H9 (cell line): ENCODE measurements at regions not wholly inside any gene's neighbourhood (a gene's known extent, or its start where the extent isn't known, plus 50 kb on each side); places are given as distances from the start of the nearest gene placed in this dataset.
A peak's percentile ranks its signal among the peaks of the same experiment; 100 is the strongest.

Experiments used
- DNase-seq: peaks from one replicate; pipeline ENCODE4 v3.0.0-alpha.2; 2017
- H2AFZ ChIP-seq: one replicate; pipeline ENCODE4 v1.6.1; 2013; ENCODE audit warnings: mild to moderate bottlenecking, low read length, control low read depth, moderate library complexity
- H2AK5ac ChIP-seq: 2 replicates; pipeline ENCODE4 v1.6.1; 2013; ENCODE audit warnings: low read length, control low read depth, mixed read lengths; ENCODE audit not compliant: insufficient read length
- H2BK120ac ChIP-seq: one replicate; pipeline ENCODE4 v1.6.1; 2013; ENCODE audit warnings: low read depth, mild to moderate bottlenecking, low read length, control low read depth, inconsistent platforms; ENCODE audit not compliant: poor library complexity, severe bottlenecking
- H2BK12ac ChIP-seq: 2 replicates; pipeline ENCODE4 v1.6.1; 2013; ENCODE audit warnings: low read length, control low read depth, mixed read lengths, low read depth; ENCODE audit not compliant: insufficient read length
- H2BK15ac ChIP-seq: 2 replicates; pipeline ENCODE4 v1.6.1; 2013; ENCODE audit warnings: low read depth, low read length, control low read depth
- H2BK20ac ChIP-seq: one replicate; pipeline ENCODE4 v1.6.1; 2013; ENCODE audit warnings: low read depth, mild to moderate bottlenecking, low read length, control low read depth, inconsistent platforms; ENCODE audit not compliant: poor library complexity, severe bottlenecking
- H2BK5ac ChIP-seq: 2 replicates; pipeline ENCODE4 v1.6.1; 2013; ENCODE audit warnings: low read length, control low read depth, mixed read lengths; ENCODE audit not compliant: insufficient read length
- H3K14ac ChIP-seq: 2 replicates; pipeline ENCODE4 v1.6.1; 2013; ENCODE audit warnings: low read length, control low read depth; ENCODE audit not compliant: insufficient read depth
- H3K18ac ChIP-seq: 2 replicates; pipeline ENCODE4 v1.6.1; 2013; ENCODE audit warnings: low read depth, mild to moderate bottlenecking, mixed read lengths, low read length, control low read depth; ENCODE audit not compliant: insufficient read length
- H3K23ac ChIP-seq: 2 replicates; pipeline ENCODE4 v1.6.1; 2013; ENCODE audit warnings: low read length, control low read depth, mixed read lengths, low read depth; ENCODE audit not compliant: insufficient read length
- H3K23me2 ChIP-seq: 2 replicates; pipeline ENCODE4 v1.6.1; 2013; ENCODE audit warnings: low read depth, mild to moderate bottlenecking, mixed read lengths, low read length, control low read depth; ENCODE audit not compliant: insufficient read length, poor library complexity, severe bottlenecking
- H3K27ac ChIP-seq: 2 replicates; pipeline ENCODE4 v1.5.1; 2013; ENCODE audit warnings: low read length, control low read depth, mixed read lengths, low read depth; ENCODE audit not compliant: insufficient read length
- H3K27me3 ChIP-seq: 2 replicates; pipeline ENCODE4 v1.6.1; 2013; ENCODE audit warnings: low read length, control low read depth, inconsistent platforms; ENCODE audit not compliant: insufficient read depth
- H3K4ac ChIP-seq: 2 replicates; pipeline ENCODE4 v1.6.1; 2013; ENCODE audit warnings: low read depth, mild to moderate bottlenecking, control low read depth, inconsistent platforms, low read length, moderate library complexity
- H3K4me1 ChIP-seq: 2 replicates; pipeline ENCODE4 v1.6.1; 2013; ENCODE audit warnings: low read length, control low read depth, inconsistent platforms; ENCODE audit not compliant: insufficient read depth
- H3K4me2 ChIP-seq: 2 replicates; pipeline ENCODE4 v1.6.1; 2013; ENCODE audit warnings: low read length, control low read depth, mixed read lengths; ENCODE audit not compliant: insufficient read length, insufficient read depth
- H3K56ac ChIP-seq: 2 replicates; pipeline ENCODE4 v1.6.1; 2013; ENCODE audit warnings: low read depth, mild to moderate bottlenecking, mixed read lengths, low read length, control low read depth; ENCODE audit not compliant: insufficient read length
- H3K79me1 ChIP-seq: 2 replicates; pipeline ENCODE4 v1.6.1; 2013; ENCODE audit warnings: low read depth, mild to moderate bottlenecking, moderate library complexity, low read length, control low read depth, inconsistent platforms; ENCODE audit not compliant: insufficient read depth, poor library complexity, severe bottlenecking
- H3K79me2 ChIP-seq: 2 replicates; pipeline ENCODE4 v1.6.1; 2013; ENCODE audit warnings: low read length, control low read depth, inconsistent platforms; ENCODE audit not compliant: insufficient read depth
- H3K9ac ChIP-seq: 2 replicates; pipeline ENCODE4 v1.6.1; 2013; ENCODE audit warnings: low read length, control low read depth, mixed read lengths; ENCODE audit not compliant: insufficient read length; ENCODE audit errors: extremely low read depth
- H3K9me3 ChIP-seq: one replicate; pipeline ENCODE4 v1.6.1; 2013; ENCODE audit warnings: low read depth, low read length, inconsistent platforms; ENCODE audit not compliant: control insufficient read depth
- H3T11ph ChIP-seq: one replicate; pipeline ENCODE4 v1.6.1; 2013; ENCODE audit warnings: mild to moderate bottlenecking, low read length, control low read depth, inconsistent platforms
- H4K20me1 ChIP-seq: one replicate; pipeline ENCODE4 v1.6.1; 2013; ENCODE audit not compliant: control insufficient read depth, insufficient read length, insufficient read depth
- H4K5ac ChIP-seq: 2 replicates; pipeline ENCODE4 v1.6.1; 2013; ENCODE audit warnings: low read depth, mild to moderate bottlenecking, mixed read lengths, low read length, control low read depth; ENCODE audit not compliant: insufficient read length
- H4K8ac ChIP-seq: replicated peaks from 2 replicates; pipeline ENCODE4 v1.6.1; 2013; ENCODE audit warnings: low read length, control low read depth, mixed read lengths, low read depth; ENCODE audit not compliant: insufficient read length
- H4K91ac ChIP-seq: 2 replicates; pipeline ENCODE4 v1.6.1; 2013; ENCODE audit warnings: low read depth, mild to moderate bottlenecking, moderate library complexity, mixed read lengths, low read length, control low read depth; ENCODE audit not compliant: insufficient read length
- H3K27ac Mint-ChIP-seq, 3 experiments: 2 replicates in 2 of 3; 3 replicates in 1 of 3; pipeline ENCODE4 v1.8.0; 2020 to 2021; ENCODE audit warnings: mixed read lengths in 3 of 3, mild to moderate bottlenecking in 1 of 3, moderate library complexity in 1 of 3
- H3K27me3 Mint-ChIP-seq: 2 replicates; pipeline ENCODE4 v1.8.0; 2021; ENCODE audit warnings: low read depth, mild to moderate bottlenecking, moderate library complexity, mixed read lengths
- H3K36me3 Mint-ChIP-seq, 3 experiments: 2 replicates in 2 of 3; 3 replicates in 1 of 3; pipeline ENCODE4 v1.8.0; 2020 to 2021; ENCODE audit warnings: low read depth in 3 of 3, mixed read lengths in 3 of 3; ENCODE audit not compliant: insufficient read depth in 1 of 3
- H3K4me1 Mint-ChIP-seq, 2 experiments: 2 replicates each; pipeline ENCODE4 v1.8.0; 2020; ENCODE audit warnings: mixed read lengths in 2 of 2
- H3K4me3 Mint-ChIP-seq, 2 experiments: 2 replicates in 1 of 2; 3 replicates in 1 of 2; pipeline ENCODE4 v1.8.0; 2020 to 2021; ENCODE audit warnings: mild to moderate bottlenecking in 2 of 2, mixed read lengths in 2 of 2, moderate library complexity in 1 of 2
- H3K9me3 Mint-ChIP-seq, 2 experiments: 2 replicates in 1 of 2; 3 replicates in 1 of 2; pipeline ENCODE4 v1.8.0; 2020; ENCODE audit warnings: mild to moderate bottlenecking in 2 of 2, mixed read lengths in 2 of 2, moderate library complexity in 1 of 2
- WGBS: extraction: QIAGEN DNeasy Blood & Tissue Kit; methylation state at CpG from one replicate; pipeline ENCODE4 v1.1.7; 2013; ENCODE audit warnings: missing lambda C conversion rate, low lambda C conversion rate, mixed read lengths; ENCODE audit not compliant: insufficient read length; ENCODE audit errors: extremely low coverage; 5-methylcytosine and 5-hydroxymethylcytosine counted together
- TF ChIP-seq, protein P1 (sequence below): fragments of 200-600 bp; sonication (generic); conservative IDR thresholded peaks from 3 replicates; pipeline ENCODE4 v1.8.0; 2021; ENCODE audit warnings: antibody characterized with exemption, mild to moderate bottlenecking

DNA sequence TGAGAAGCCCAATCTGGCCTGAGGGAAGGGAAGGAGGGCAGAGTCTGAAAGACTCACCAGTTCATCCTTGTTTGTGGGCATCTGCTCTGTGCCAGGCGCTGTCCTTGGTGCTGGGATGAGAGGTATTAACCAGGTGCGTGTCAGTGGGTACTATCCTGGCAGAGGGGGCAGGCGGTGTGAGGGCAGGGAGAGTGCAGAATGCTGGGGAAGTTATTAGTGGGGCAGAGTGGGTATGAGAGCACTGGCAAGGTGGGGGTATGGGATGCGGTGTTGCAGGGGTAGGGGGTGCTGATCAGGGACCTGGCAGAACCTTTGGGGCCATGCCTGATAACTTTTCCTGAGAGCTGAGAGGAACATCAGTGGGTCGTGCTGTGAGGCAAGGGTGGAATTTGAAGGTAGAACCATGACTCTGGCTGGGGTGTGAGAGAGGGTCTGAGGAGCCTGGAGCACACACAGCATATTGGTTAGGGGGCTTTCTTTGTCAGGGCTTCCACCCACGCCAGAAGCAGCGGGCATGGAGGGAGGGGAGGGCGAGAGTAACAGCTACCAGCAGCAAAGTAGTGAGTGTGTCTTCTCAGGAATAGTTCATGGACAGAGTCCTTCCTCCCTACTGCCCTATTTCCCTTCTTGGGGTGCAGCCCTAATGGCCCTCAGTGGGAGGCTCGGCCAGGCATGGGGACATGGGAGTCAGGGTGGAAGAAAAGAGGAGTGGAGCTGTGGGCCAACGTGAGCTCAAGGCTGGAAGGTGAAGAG lies 290.7 kb downstream of the CYP26B1 start:
- Histone ChIP-seq H2BK12ac (no peak overlapping the region), H4K8ac (no peak overlapping the region), H3K23ac (no peak overlapping the region), H2AK5ac (no peak overlapping the region), H4K20me1 (no peaks in the 10 kb centered on the region), H3K79me2 (no peaks in the 10 kb centered on the region), H3K79me1 (no peaks in the 10 kb centered on the region), H3K4me2 (no peak overlapping the region), H4K5ac (no peak overlapping the region), H3K18ac (no peak overlapping the region), H3K23me2 (no peaks in the 10 kb centered on the region), H2BK20ac (no peak overlapping the region), H3K4me1 (no peaks in the 10 kb centered on the region), H3K9me3 (no peaks in the 10 kb centered on the region), H3K4ac (no peak overlapping the region), H3K27me3 (no peaks in the 10 kb centered on the region), H4K91ac (no peak overlapping the region), H2BK5ac (no peak overlapping the region), H2AFZ (no peak overlapping the region), H3T11ph (no peak overlapping the region), H2BK120ac (no peak overlapping the region), H2BK15ac (no peak overlapping the region), H3K56ac (no peak overlapping the region), H3K9ac (no peak overlapping the region), H3K27ac (no peak overlapping the region), H3K14ac (no peak overlapping the region)
- no peaks in the 10 kb centered on the region for H3K36me3 Mint-ChIP-seq
- H3K4me1 Mint-ChIP-seq: no peaks in the 10 kb centered on the region
- H3K27me3 Mint-ChIP-seq: peaks cover 5% of the 10 kb centered on the region; the same call in 1 of the 2 replicates
- TF ChIP-seq, protein P1, sequence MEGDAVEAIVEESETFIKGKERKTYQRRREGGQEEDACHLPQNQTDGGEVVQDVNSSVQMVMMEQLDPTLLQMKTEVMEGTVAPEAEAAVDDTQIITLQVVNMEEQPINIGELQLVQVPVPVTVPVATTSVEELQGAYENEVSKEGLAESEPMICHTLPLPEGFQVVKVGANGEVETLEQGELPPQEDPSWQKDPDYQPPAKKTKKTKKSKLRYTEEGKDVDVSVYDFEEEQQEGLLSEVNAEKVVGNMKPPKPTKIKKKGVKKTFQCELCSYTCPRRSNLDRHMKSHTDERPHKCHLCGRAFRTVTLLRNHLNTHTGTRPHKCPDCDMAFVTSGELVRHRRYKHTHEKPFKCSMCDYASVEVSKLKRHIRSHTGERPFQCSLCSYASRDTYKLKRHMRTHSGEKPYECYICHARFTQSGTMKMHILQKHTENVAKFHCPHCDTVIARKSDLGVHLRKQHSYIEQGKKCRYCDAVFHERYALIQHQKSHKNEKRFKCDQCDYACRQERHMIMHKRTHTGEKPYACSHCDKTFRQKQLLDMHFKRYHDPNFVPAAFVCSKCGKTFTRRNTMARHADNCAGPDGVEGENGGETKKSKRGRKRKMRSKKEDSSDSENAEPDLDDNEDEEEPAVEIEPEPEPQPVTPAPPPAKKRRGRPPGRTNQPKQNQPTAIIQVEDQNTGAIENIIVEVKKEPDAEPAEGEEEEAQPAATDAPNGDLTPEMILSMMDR: no peak
- WGBS: no CpG with 5 or more reads among the region's 10 CpGs
- H3K9me3 Mint-ChIP-seq: peaks cover 3% of the 10 kb centered on the region in 2 experiments; a peak in 2 of 5 replicates
- DNase-seq: peak; percentile 37
- no peak overlapping the region; a peak in 1 of 7 replicates for H3K27ac Mint-ChIP-seq
- no peak overlapping the region for H3K4me3 Mint-ChIP-seq
